Gastrocnemius medialis (tissue), 4 donors: ENCODE measurements at regions not wholly inside any gene's neighbourhood (a gene's known extent, or its start where the extent isn't known, plus 50 kb on each side); places are given as distances from the start of the nearest gene placed in this dataset.

Experiments
- ATAC-seq, 2 donors: fragments of 150-250 bp; one replicate each; pipeline ENCODE4 v1.9.1; 2016
- DNase-seq, 2 donors: peaks; one replicate each; pipeline ENCODE4 v3.0.0-alpha.2; 2019
- H3K27ac ChIP-seq, 4 donors: fragments of 200-600 bp; sonication (generic); 1 replicate in 1 of 4; 2 replicates in 3 of 4; pipeline ENCODE4 v1.5.1; 2016 to 2018; ENCODE audit warnings: mild to moderate bottlenecking in 2 of 4, moderate library complexity in 1 of 4
- H3K27me3 ChIP-seq, 3 donors: fragments of 200-600 bp; sonication (generic) in 2 of 3; 1 replicate in 1 of 3; 2 replicates in 2 of 3; pipeline versions ENCODE4 v1.5.1 to v1.6.0; 2016 to 2019; ENCODE audit warnings: mild to moderate bottlenecking in 1 of 3, moderate library complexity in 1 of 3
- H3K36me3 ChIP-seq, 2 donors: fragments of 200-600 bp; sonication (generic) in 1 of 2; one replicate each; pipeline ENCODE4 v1.5.1; 2017 to 2018
- H3K4me1 ChIP-seq, 2 donors: fragments of 200-600 bp; sonication (generic) in 1 of 2; one replicate each; pipeline ENCODE4 v1.5.1; 2016 to 2017; ENCODE audit warnings: mild to moderate bottlenecking in 2 of 2
- H3K4me3 ChIP-seq, 4 donors: fragments of 200-600 bp; sonication (generic) in 3 of 4; 1 replicate in 1 of 4; 2 replicates in 3 of 4; pipeline ENCODE4 v1.5.1; 2016 to 2019; ENCODE audit warnings: mild to moderate bottlenecking in 2 of 4
- H3K9me3 ChIP-seq, 3 donors: fragments of 200-600 bp; sonication (generic) in 2 of 3; 1 replicate in 1 of 3; 2 replicates in 2 of 3; pipeline ENCODE4 v1.5.1; 2016 to 2019
- CTCF ChIP-seq, 5 experiments: fragments of 450-650 bp in 3 of 5; fragments of 200-600 bp in 2 of 5; sonication (generic) in 2 of 5; IDR thresholded peaks in 4 of 5; conservative IDR thresholded peaks in 1 of 5; 1 replicate in 4 of 5; 2 replicates in 1 of 5; pipeline ENCODE4 v1.5.1; 2016 to 2019; ENCODE audit warnings: antibody characterized with exemption in 5 of 5, mild to moderate bottlenecking in 3 of 5, moderate library complexity in 3 of 5
- POLR2A ChIP-seq, 2 donors: fragments of 450-650 bp; IDR thresholded peaks; one replicate each; pipeline ENCODE4 v1.6.1; 2017; ENCODE audit warnings: antibody characterized with exemption in 2 of 2, mild to moderate bottlenecking in 2 of 2, moderate library complexity in 2 of 2
- in situ Hi-C, 4 donors: fragments of 200-750 bp; cut with MboI; loops; one replicate each; pipeline versions ENCODE4 v1.15.0 to v1.8.0; 2017; ENCODE audit warnings: low sequenced_read_pairs in 4 of 4
- intact Hi-C: fragments of 100-400 bp; cut with DNase I; formaldehyde crosslinking; loops from one replicate; pipeline ENCODE4 v1.15.1; 2023; ENCODE audit warnings: low total_unique reads

DNA sequence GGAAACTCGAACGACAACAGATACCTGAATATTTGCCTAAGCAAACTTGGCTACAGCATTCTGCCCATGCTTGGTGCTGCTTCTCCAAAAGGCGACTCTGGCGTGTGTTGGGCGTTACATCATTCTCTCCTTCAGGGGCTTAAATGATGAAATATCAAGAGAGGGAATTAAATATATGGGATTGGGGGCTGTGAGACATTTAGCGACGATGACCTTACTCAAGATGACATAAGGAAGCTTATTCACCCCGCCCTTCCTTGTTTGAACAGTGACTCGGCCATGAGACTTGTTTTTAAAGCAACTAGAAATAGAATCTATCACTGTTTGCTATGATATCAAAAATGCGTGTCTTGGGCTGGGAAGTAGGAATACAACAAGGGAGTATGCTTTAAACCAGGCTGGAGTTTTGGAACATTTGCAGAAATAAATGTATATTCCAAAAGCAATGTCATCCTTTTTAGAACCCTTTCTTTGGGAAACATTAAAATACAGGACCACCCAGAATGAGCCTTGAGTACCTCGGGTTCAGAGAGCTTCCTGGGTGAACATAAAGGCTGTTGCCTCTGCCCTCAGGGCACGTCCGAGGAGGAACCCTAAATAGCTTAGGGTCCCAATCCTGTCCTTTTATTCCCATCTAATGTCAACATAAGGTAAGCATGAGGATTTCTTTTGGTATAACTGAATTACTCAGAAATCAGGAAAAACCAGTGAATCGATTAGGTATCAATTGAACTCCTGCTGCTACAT lies 123.3 kb upstream of the SLC45A1 start:
- no peak for ATAC-seq
- Histone ChIP-seq H3K27me3 (no peaks in the 10 kb centered on the region), H3K9me3 (no peaks in the 10 kb centered on the region), H3K36me3 (no peaks in the 10 kb centered on the region), H3K27ac (no peak overlapping the region), H3K4me1 (peaks cover 9 to 12% of the 10 kb centered on the region in 2 donors), H3K4me3 (no peak overlapping the region)
- in situ Hi-C loops, result no loop called here
- no peak for DNase-seq
- TF ChIP-seq CTCF (IDR thresholded peaks at IDR 0.05 in 4 of 5, conservative IDR thresholded peaks at IDR 0.05 in 1 of 5), result no peak
- no peak for TF ChIP-seq POLR2A (IDR thresholded peaks at IDR 0.05)
- intact Hi-C loops, result no loop called here

GRCh38 chr1:8193840-8194406 lies 124.0 kb upstream of the SLC45A1 start:
- DNase-seq, result no peak
- in situ Hi-C loops, result no loop called here
- no peaks in the 10 kb centered on the region for H3K27me3 ChIP-seq
- H3K9me3 ChIP-seq, result no peaks in the 10 kb centered on the region
- no peak overlapping the region for H3K4me3 ChIP-seq
- no peaks in the 10 kb centered on the region for H3K36me3 ChIP-seq
- peaks cover 12 to 17% of the 10 kb centered on the region in 2 donors for H3K4me1 ChIP-seq
- TF ChIP-seq POLR2A (IDR thresholded peaks at IDR 0.05), result no peak
- TF ChIP-seq CTCF (IDR thresholded peaks at IDR 0.05 in 4 of 5, conservative IDR thresholded peaks at IDR 0.05 in 1 of 5), result no peak
- intact Hi-C loops, result no loop called here
- H3K27ac ChIP-seq, result no peak overlapping the region
- ATAC-seq, result no peak

DNA sequence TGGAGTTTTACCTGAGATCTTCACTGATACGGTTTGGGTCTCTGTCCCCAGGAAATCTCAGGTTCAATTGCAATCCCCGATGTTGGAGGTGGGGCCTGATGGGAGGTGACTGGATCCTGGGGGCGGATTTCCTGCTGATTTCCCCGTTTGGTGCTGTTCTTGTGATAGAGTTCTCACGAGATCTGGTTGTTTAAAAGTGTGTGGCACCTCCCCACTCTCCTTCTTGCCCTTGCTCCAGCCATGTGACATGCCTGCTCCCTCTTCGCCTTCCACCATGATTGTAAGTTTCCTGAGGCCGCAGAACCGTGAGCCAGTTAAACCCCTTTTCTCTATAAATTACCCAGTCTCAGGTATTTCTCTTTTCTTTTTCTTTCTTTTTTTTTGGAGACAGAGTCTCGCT lies 126.4 kb upstream of the SLC45A1 start:
- Histone ChIP-seq H3K27me3 (no peaks in the 10 kb centered on the region), H3K36me3 (no peaks in the 10 kb centered on the region), H3K27ac (no peak overlapping the region), H3K4me3 (no peak overlapping the region), H3K4me1 (peaks cover 5 to 10% of the 10 kb centered on the region in 2 donors), H3K9me3 (no peaks in the 10 kb centered on the region)
- TF ChIP-seq CTCF (IDR thresholded peaks at IDR 0.05 in 4 of 5, conservative IDR thresholded peaks at IDR 0.05 in 1 of 5) (no peak), POLR2A (IDR thresholded peaks at IDR 0.05) (no peak)
- intact Hi-C loops (loop anchor here (2.0 kb wide), 1 partner anchor 67 kb away; no protein-coding TSS in a partner anchor), in situ Hi-C loops (no loop called here)
- ATAC-seq, result no peak
- no peak for DNase-seq

GRCh38 chr1:8189931-8190483 lies 127.9 kb upstream of the SLC45A1 start:
- H3K27ac ChIP-seq, result peak overlapping the region; percentile 79 to 84 (median 82)
- peak; percentile 98 to 99 for ATAC-seq

More at GRCh38 chr1:8189931-8190483, 127.9 kb upstream of the SLC45A1 start:
- in situ Hi-C loops, result no loop called here
- H3K4me3 ChIP-seq, result no peak overlapping the region
- H3K9me3 ChIP-seq, result no peaks in the 10 kb centered on the region
- TF ChIP-seq POLR2A (IDR thresholded peaks at IDR 0.05) (peak in 1 of 2 donors; percentile 40), CTCF (IDR thresholded peaks at IDR 0.05 in 4 of 5, conservative IDR thresholded peaks at IDR 0.05 in 1 of 5) (no peak)
- no peaks in the 10 kb centered on the region for H3K27me3 ChIP-seq
- peak; percentile 85 for DNase-seq
- no peaks in the 10 kb centered on the region for H3K36me3 ChIP-seq
- H3K4me1 ChIP-seq, result peaks cover 5 to 10% of the 10 kb centered on the region in 2 donors
- intact Hi-C loops, result loop anchor here (2.0 kb wide), 1 partner anchor 69 kb away; no protein-coding TSS in a partner anchor
